HUDEP-2 (cell line): ENCODE measurements at regions not wholly inside any gene's neighbourhood (a gene's known extent, or its start where the extent isn't known, plus 50 kb on each side); places are given as distances from the start of the nearest gene placed in this dataset.
"Not testable (repeated sequence)": the region's sequence is repeated elsewhere in the genome, so short reads cannot be mapped to it uniquely, and the experiment has no call there.

Experiments used
- DNase-seq, 76 experiments: peaks; one replicate each; lab custom pipeline; 2025; ENCODE audit not compliant: unreplicated experiment in 76 of 76; lab: John Stamatoyannopoulos, UW

DNA sequence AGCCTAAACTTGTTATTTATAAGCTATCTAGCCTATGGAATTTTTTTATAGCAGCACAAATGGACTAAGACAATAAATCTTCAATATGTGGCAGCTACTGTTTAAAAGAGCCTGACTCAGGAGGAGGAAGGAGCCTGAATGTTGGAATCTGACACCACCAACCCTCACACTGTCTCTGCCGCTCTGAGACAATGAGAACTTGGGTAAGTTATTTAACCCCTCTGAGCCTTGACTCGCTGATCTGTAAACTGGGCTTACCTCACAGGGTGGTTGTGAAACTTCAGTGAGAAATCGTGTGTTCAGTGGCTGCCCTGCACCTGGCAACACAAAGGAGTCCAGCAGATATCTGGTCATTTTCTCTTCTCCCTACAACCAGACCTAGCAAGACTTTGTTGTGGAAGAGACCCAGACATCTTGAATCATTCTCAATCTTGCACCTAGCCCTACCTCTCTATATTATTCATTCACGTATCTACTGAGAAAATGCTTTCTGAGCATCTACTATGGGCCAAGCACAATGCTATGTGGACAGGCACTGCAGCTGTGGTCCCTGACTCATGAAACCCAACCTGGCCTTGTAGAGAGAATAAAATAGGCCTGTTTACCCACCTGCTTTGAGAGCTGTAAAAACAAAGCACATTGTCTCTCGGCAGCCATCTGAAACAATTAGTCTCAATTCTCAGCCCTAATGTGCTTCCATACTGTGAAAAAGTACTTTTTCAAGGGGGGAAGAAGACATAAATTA is 81.9 kb upstream of the SLC25A36 start:
- no peak for DNase-seq

DNA sequence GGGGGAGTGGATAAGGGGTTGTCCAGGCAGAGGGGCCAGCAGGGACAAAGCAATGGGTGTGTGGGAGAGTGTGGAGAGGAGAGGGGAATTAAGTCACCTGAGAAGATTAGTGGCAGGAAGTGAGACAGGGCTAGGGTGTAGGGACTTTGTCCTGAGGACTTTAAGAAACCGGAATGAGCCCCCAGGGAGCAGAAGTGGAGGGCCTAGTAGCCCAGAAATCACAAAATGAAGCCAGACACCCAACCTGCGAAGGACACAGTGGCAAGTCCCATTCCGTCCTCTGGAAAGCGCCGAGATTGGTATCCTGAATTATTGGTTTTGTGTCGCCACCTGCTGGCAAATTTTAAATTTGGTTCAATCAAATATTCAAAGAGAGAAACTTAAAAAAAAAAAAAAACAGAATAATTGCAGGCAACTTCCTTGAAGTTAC is 78.0 kb upstream of the SLC25A36 start:
- peak in 30 of 76 experiments; percentile 0 to 50 (median 9) for DNase-seq

DNA sequence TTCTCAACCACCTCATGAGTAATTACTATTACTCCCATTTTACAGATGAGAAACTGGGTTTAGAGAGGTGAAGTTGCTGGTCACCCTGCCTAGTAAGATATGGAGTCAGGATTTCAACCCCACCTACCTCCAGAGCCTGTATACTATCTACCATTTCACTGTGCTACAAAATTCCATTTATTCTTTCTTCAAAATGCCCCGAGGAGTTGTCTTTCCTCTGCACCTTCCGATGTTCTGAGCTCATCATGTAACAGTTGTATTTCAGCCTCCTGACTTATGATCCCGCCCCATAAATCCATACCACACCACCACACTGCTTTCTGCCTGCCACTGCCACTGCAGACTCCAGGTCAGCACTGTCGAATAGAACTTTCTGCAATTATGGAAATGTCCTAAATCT is 71.3 kb upstream of the SLC25A36 start:
- DNase-seq = no peak

DNA sequence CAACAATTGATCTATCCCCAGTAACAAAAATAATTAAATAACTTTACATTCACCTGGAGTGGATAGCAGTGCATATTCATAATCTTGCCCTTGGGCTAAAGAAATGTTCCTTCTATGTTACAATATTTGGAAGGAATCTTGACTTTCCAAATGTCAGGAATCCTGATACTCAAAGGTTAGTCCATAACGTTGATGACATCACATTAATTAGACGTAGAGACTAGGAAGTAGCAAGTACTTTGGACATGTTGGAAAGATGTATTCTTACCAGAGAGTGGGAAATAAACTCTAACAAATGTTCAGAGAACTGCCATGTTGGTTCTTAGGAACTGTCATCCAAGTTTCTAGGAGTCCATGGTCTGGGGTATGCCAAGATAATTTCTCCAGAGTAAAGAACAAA is 70.6 kb upstream of the SLC25A36 start:
- DNase-seq = no peak

DNA sequence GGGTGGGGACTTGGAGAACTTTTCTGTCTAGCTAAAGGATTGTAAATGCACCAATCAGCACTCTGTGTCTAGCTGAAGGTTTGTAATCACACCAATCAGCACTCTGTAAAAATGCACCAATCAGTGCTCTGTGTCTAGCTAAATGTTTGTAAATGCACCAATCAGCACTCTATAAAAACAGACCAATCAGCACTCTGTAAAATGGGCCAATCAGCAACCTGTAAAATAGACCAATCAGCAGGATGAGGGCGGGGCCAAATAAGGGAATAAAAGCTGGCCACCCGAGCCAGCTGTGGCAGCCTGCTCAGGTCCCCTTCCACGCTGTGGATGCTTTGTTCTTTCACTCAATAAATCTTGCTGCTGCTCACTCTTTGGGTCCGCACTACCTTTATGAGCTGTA is 69.5 kb upstream of the SLC25A36 start:
- DNase-seq = not testable (repeated sequence)

DNA sequence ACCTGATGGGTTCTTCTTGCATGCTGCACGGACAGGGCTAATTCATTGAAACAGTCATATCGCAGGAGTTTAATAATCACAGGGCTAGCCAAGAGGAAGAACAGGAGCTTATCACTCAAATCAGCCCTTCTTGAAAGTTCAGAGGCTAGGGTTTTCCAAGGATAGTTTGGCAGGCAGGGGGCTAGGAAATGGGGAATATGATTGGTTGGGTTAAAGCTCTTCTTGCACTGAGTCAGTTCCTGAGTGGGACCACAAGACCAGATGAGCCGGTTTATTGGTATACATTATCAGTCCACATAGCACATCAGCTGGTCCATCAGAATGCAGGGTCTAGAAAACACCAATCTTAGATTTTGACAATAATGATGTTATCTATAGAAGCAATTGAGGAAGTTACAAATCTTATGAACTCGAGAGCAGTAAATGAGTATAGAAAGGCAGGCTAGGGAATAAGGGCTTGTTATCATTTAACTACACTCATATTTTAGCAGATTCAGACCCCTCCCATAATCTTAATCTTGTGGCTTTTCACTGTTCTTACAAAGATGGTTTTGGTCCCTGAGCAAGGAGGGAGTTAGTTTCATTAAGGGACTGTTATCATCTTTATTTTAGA is 58.1 kb upstream of the SLC25A36 start:
- DNase-seq = no peak

DNA sequence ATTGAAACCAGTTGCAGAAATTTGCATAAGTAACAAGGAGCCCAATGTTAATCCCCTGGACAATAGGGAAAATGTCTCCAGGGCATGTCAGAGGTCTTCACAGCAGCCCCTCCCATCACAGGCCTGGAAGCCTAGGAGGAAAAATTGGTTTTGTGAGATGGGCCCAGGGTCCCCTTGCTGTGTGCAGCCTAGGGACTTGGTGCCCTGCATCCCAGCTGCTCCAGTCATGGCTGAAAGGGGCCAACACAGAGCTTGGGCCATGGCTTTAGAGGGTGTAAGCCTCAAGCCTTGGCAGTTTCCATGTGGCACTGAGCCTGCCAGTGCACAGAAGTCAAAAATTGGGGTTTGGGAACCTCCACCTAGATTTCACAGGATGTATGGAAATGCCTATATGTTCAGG is 55.9 kb upstream of the SLC25A36 start:
- not testable (repeated sequence) for DNase-seq
